Osteoblast (primary cell): ENCODE measurements at regions not wholly inside any gene's neighbourhood (a gene's known extent, or its start where the extent isn't known, plus 50 kb on each side); places are given as distances from the start of the nearest gene placed in this dataset.
"Not testable (repeated sequence)": the region's sequence is repeated elsewhere in the genome, so short reads cannot be mapped to it uniquely, and the experiment has no call there.

Experiments
- DNase-seq: peaks from one replicate; pipeline ENCODE4 v3.0.0; 2011; ENCODE audit warnings: low spot score, mixed read lengths; ENCODE audit not compliant: insufficient read length; ENCODE audit errors: missing footprints
- H2AFZ ChIP-seq: 2 replicates; pipeline ENCODE4 v1.6.0; 2011; ENCODE audit warnings: mild to moderate bottlenecking, low read length
- H3K27ac ChIP-seq: 2 replicates; pipeline ENCODE4 v1.5.1; 2011; ENCODE audit warnings: mild to moderate bottlenecking, low read depth, low read length, moderate library complexity
- H3K27me3 ChIP-seq: 2 replicates; pipeline ENCODE4 v1.6.0; 2012; ENCODE audit warnings: mild to moderate bottlenecking, control low read depth, inconsistent platforms, low read length, moderate library complexity; ENCODE audit not compliant: insufficient read depth
- H3K36me3 ChIP-seq: 2 replicates; pipeline ENCODE4 v1.5.1; 2011; ENCODE audit warnings: mild to moderate bottlenecking, low read length, control low read depth, moderate library complexity; ENCODE audit not compliant: insufficient read depth
- H3K4me1 ChIP-seq: 2 replicates; pipeline ENCODE4 v1.5.1; 2011; ENCODE audit warnings: mild to moderate bottlenecking, low read length, control low read depth, moderate library complexity; ENCODE audit not compliant: insufficient read depth
- H3K4me2 ChIP-seq: 2 replicates; pipeline ENCODE4 v1.6.0; 2011; ENCODE audit warnings: mild to moderate bottlenecking, low read length; ENCODE audit not compliant: insufficient read depth
- H3K4me3 ChIP-seq: fragments of 200-600 bp; sonication (generic); 3 replicates; pipeline ENCODE4 v1.5.1; 2012; ENCODE audit warnings: mild to moderate bottlenecking, low read length, inconsistent platforms; ENCODE audit not compliant: insufficient read depth
- H3K79me2 ChIP-seq: 2 replicates; pipeline ENCODE4 v1.6.0; 2012; ENCODE audit warnings: mild to moderate bottlenecking, low read length, control low read depth, inconsistent platforms; ENCODE audit not compliant: insufficient read depth
- H3K9me3 ChIP-seq: 2 replicates; pipeline ENCODE4 v1.5.1; 2011; ENCODE audit warnings: low read depth, low read length, control low read depth
- H4K20me1 ChIP-seq: 2 replicates; pipeline ENCODE4 v1.6.0; 2012; ENCODE audit warnings: mild to moderate bottlenecking, low read length, control low read depth; ENCODE audit not compliant: insufficient read depth
- CTCF ChIP-seq: IDR thresholded peaks from 2 replicates; pipeline ENCODE4 v1.5.1; 2011; ENCODE audit warnings: mild to moderate bottlenecking, low read depth, low read length, moderate library complexity; ENCODE audit errors: extremely low read depth

GRCh38 chr7:136392856-136393255, 415.7 kb upstream of the MTPN start:
- Histone ChIP-seq H4K20me1 (no peaks in the 10 kb centered on the region), H3K4me2 (no peak overlapping the region), H3K9me3 (no peaks in the 10 kb centered on the region), H3K36me3 (no peaks in the 10 kb centered on the region), H2AFZ (no peak overlapping the region), H3K4me3 (no peak overlapping the region), H3K27me3 (no peaks in the 10 kb centered on the region), H3K27ac (no peak overlapping the region), H3K79me2 (no peaks in the 10 kb centered on the region), H3K4me1 (no peaks in the 10 kb centered on the region)
- no peak for DNase-seq
- TF ChIP-seq CTCF = no peak

- no peaks in the 10 kb centered on the region for H3K36me3 ChIP-seq
Observed at GRCh38 chr7:136391371-136391770, 414.2 kb upstream of the MTPN start.

GRCh38 chr7:136389933-136390332, 412.8 kb upstream of the MTPN start:
- no peaks in the 10 kb centered on the region for H3K27me3 ChIP-seq
- no peak overlapping the region for H3K4me2 ChIP-seq
- H4K20me1 ChIP-seq = no peaks in the 10 kb centered on the region
- H3K79me2 ChIP-seq = no peaks in the 10 kb centered on the region
- H2AFZ ChIP-seq = no peak overlapping the region
- TF ChIP-seq CTCF = no peak
- H3K36me3 ChIP-seq = no peaks in the 10 kb centered on the region
- H3K9me3 ChIP-seq = no peaks in the 10 kb centered on the region
- H3K4me1 ChIP-seq = no peaks in the 10 kb centered on the region
- no peak overlapping the region for H3K27ac ChIP-seq
- no peak for DNase-seq
- H3K4me3 ChIP-seq = no peak overlapping the region

More at GRCh38 chr7:136391371-136391770, 414.2 kb upstream of the MTPN start:
- no peaks in the 10 kb centered on the region for H4K20me1 ChIP-seq
- H2AFZ ChIP-seq = no peak overlapping the region
- H3K9me3 ChIP-seq = no peaks in the 10 kb centered on the region
- no peaks in the 10 kb centered on the region for H3K27me3 ChIP-seq
- no peak overlapping the region for H3K4me2 ChIP-seq
- no peak overlapping the region for H3K27ac ChIP-seq
- no peak for DNase-seq
- H3K4me3 ChIP-seq = no peak overlapping the region
- no peak for TF ChIP-seq CTCF
- H3K4me1 ChIP-seq = no peaks in the 10 kb centered on the region
- H3K79me2 ChIP-seq = no peaks in the 10 kb centered on the region

GRCh38 chr7:136386876-136387275, 409.7 kb upstream of the MTPN start:
- no peaks in the 10 kb centered on the region for H3K79me2 ChIP-seq
- no peak for TF ChIP-seq CTCF
- H3K4me1 ChIP-seq = no peaks in the 10 kb centered on the region
- H3K4me2 ChIP-seq = no peak overlapping the region
- H4K20me1 ChIP-seq = no peaks in the 10 kb centered on the region
- H3K9me3 ChIP-seq = no peaks in the 10 kb centered on the region
- no peak overlapping the region for H2AFZ ChIP-seq
- no peaks in the 10 kb centered on the region for H3K36me3 ChIP-seq
- H3K4me3 ChIP-seq = no peak overlapping the region
- no peaks in the 10 kb centered on the region for H3K27me3 ChIP-seq
- no peak for DNase-seq
- no peak overlapping the region for H3K27ac ChIP-seq

GRCh38 chr7:136371409-136371808, 394.2 kb upstream of the MTPN start:
- not testable (repeated sequence) for H3K79me2 ChIP-seq, H3K4me1 ChIP-seq, H2AFZ ChIP-seq, H4K20me1 ChIP-seq, DNase-seq, H3K27ac ChIP-seq, H3K36me3 ChIP-seq, H3K4me2 ChIP-seq, H3K9me3 ChIP-seq, H3K4me3 ChIP-seq, H3K27me3 ChIP-seq
